ENCODE measurements at regions not wholly inside any gene's neighbourhood (a gene's known extent, or its start where the extent isn't known, plus 50 kb on each side); places are given as distances from the start of the nearest gene placed in this dataset.
A peak's percentile ranks its signal among the peaks of the same experiment; 100 is the strongest.

DNA sequence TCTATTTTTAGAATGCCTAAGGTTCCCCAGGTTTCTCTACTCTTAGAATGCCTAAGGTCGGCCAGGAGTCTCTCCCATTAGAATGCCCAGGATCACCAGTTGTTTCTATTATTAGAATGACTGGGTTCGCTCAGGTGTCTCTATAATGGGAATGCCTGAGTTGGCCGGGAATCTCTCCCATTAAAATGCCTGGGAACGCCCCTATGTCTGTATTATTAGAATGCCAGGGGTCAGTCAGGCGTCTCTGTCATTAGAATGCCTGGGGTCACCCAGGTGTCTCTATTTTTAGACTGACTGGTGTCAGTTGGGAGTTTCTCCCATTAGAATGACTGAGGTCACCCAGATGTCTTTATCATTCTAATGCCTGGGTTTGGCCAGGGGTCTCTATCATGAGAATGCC lies 2252.5 kb downstream of the TP53TG3F start:
- H3K9me3 ChIP-seq (replicated peaks in 1 of 3) = no peaks in the 10 kb centered on the region
- no peak overlapping the region for H3K4me3 ChIP-seq
- intact Hi-C loops (cut with DNase I) = no loop called here
- no peaks in the 10 kb centered on the region for H3K4me1 ChIP-seq (replicated peaks in 1 of 2)
- TF ChIP-seq, protein P1, sequence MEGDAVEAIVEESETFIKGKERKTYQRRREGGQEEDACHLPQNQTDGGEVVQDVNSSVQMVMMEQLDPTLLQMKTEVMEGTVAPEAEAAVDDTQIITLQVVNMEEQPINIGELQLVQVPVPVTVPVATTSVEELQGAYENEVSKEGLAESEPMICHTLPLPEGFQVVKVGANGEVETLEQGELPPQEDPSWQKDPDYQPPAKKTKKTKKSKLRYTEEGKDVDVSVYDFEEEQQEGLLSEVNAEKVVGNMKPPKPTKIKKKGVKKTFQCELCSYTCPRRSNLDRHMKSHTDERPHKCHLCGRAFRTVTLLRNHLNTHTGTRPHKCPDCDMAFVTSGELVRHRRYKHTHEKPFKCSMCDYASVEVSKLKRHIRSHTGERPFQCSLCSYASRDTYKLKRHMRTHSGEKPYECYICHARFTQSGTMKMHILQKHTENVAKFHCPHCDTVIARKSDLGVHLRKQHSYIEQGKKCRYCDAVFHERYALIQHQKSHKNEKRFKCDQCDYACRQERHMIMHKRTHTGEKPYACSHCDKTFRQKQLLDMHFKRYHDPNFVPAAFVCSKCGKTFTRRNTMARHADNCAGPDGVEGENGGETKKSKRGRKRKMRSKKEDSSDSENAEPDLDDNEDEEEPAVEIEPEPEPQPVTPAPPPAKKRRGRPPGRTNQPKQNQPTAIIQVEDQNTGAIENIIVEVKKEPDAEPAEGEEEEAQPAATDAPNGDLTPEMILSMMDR (IDR thresholded peaks at IDR 0.05) = no peak
- no peak for TF ChIP-seq POLR2A (IDR thresholded peaks at IDR 0.05)
- H3K36me3 ChIP-seq (replicated peaks in 1 of 2) = no peaks in the 10 kb centered on the region
- H3K27ac ChIP-seq = no peak overlapping the region
- H3K27me3 ChIP-seq = no peaks in the 10 kb centered on the region
- WGBS, 4 donors = 47 to 60% (median 58%) methylated on average over 5 of the region's 5 CpGs
- DNase-seq = peak in 1 of 7 donors; percentile 2

DNA sequence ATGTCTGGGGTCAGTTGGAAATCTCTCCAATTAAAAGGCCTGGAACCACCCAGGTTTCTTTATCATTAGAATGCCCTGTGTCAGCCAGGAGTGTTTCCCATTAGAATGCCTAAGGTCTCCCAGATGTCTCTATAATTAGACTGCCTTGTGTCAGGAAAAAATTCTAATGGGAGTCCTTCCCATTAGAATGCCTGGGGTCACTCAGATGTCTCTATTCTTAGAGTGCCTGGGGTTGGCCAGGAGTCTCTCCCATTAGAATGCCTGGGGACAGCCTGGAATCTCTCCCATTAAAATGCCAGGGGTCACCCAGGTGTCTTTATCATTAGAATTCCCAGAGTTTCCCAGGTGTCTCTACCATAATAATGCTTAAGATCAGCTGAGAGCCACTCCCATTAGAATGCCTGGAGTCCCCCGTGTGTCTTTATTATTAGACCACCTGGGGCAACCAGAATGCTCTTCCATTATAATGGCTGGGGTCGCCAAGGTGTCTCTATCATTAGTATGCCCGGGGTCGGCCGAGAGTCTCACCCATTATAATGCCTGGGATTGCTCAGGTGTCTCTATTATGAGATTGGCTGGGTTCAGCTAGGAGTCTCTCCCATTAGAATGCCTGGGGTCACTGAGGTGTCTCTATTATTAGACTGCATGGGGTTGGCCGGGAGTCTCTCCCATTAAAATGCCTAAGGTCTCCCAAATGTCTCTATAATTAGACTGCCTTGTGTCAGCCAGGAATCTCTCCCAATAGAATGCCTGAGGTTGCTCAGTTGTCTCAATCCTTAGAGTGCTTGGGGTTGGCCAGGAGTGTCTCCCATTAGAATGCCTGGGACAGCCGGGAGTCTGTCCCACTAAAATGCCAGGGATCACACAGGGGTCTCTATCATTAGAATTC lies 2254.6 kb downstream of the TP53TG3F start:
- no peak for DNase-seq
- no peak overlapping the region for H3K27ac ChIP-seq
- H3K9me3 ChIP-seq (replicated peaks in 1 of 3) = no peaks in the 10 kb centered on the region
- intact Hi-C loops (cut with DNase I) = no loop called here
- H3K4me1 ChIP-seq (replicated peaks in 1 of 2) = no peaks in the 10 kb centered on the region
- no peaks in the 10 kb centered on the region for H3K36me3 ChIP-seq (replicated peaks in 1 of 2)
- TF ChIP-seq, protein P1 (IDR thresholded peaks at IDR 0.05) = no peak
- no peak for TF ChIP-seq POLR2A (IDR thresholded peaks at IDR 0.05)
- H3K27me3 ChIP-seq = no peaks in the 10 kb centered on the region
- 54 to 71% (median 66%) methylated on average over 6 to 7 of the region's 7 CpGs for WGBS, 4 donors
- no peak overlapping the region for H3K4me3 ChIP-seq

GRCh38 chr16:35714665-35715064 lies 2255.3 kb downstream of the TP53TG3F start:
- H3K27me3 ChIP-seq = no peaks in the 10 kb centered on the region
- H3K9me3 ChIP-seq (replicated peaks in 1 of 3) = no peaks in the 10 kb centered on the region
- H3K36me3 ChIP-seq (replicated peaks in 1 of 2) = no peaks in the 10 kb centered on the region
- intact Hi-C loops (cut with DNase I) = no loop called here
- H3K4me1 ChIP-seq (replicated peaks in 1 of 2) = no peaks in the 10 kb centered on the region
- WGBS, 4 donors = 53 to 79% (median 64%) methylated on average over 3 of the region's 3 CpGs
- no peak overlapping the region for H3K27ac ChIP-seq
- H3K4me3 ChIP-seq = no peak overlapping the region
- TF ChIP-seq, protein P1 (IDR thresholded peaks at IDR 0.05) = no peak
- no peak for TF ChIP-seq POLR2A (IDR thresholded peaks at IDR 0.05)
- DNase-seq = no peak

- TF ChIP-seq, protein P1 (IDR thresholded peaks at IDR 0.05) = no peak
- no peak for TF ChIP-seq POLR2A (IDR thresholded peaks at IDR 0.05)
- intact Hi-C loops (cut with DNase I) = no loop called here
- H3K4me1 ChIP-seq (replicated peaks in 1 of 2) = no peaks in the 10 kb centered on the region
- WGBS, 4 donors = 39 to 53% (median 43%) methylated on average over 3 of the region's 3 CpGs
- no peaks in the 10 kb centered on the region for H3K27me3 ChIP-seq
- H3K4me3 ChIP-seq = no peak overlapping the region
- H3K27ac ChIP-seq = no peak overlapping the region
- H3K36me3 ChIP-seq (replicated peaks in 1 of 2) = no peaks in the 10 kb centered on the region
- no peaks in the 10 kb centered on the region for H3K9me3 ChIP-seq (replicated peaks in 1 of 3)
- DNase-seq = no peak
These were observed 2265.1 kb downstream of the TP53TG3F start for GRCh38 chr16:35724551-35724950.

Measured in adrenal gland (tissue), 9 donors.